ENCODE measurements at regions not wholly inside any gene's neighbourhood (a gene's known extent, or its start where the extent isn't known, plus 50 kb on each side); places are given as distances from the start of the nearest gene placed in this dataset.

DNA sequence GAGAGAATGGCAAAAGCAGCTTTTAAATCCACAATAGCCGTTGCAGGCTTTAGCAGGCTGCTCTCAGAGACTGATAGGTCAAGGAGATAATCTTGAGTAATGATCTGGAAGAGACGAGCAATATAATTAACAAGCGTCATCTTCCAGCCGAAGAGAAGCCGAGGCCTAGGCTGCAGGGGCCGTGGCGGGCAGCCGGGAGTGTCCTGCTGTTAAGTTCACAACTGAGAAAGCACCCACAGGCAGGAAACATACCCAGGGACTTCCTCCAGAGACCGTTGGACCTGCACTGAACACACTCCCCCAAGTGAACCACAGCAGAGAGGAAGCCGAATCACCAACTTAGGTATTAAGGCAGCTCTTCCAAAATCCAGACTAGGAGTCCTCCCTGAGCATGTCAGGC, 182.3 kb downstream of the IRX2 start:
- no peak overlapping the region for H3K27ac Mint-ChIP-seq
- no peak for ATAC-seq
- Histone ChIP-seq H3F3A (replicated peaks; ENCODE audit: low read depth) (no peaks in the 10 kb centered on the region), H4K20me1 (replicated peaks; ENCODE audit: insufficient read depth) (no peaks in the 10 kb centered on the region), H3K27me3 (ENCODE audit: insufficient read depth) (no peaks in the 10 kb centered on the region), H3K9me2 (ENCODE audit: insufficient read depth) (no peaks in the 10 kb centered on the region), H2AFZ (no peak overlapping the region), H3K4me2 (no peak overlapping the region), H3K27ac (ENCODE audit: low read depth) (no peak overlapping the region), H3K36me3 (ENCODE audit: insufficient read depth) (no peaks in the 10 kb centered on the region), H3K4me1 (ENCODE audit: insufficient read depth) (no peaks in the 10 kb centered on the region), H3K4me3 (no peak overlapping the region), H3K79me2 (replicated peaks; ENCODE audit: insufficient read depth) (no peaks in the 10 kb centered on the region)
- H3K4me1 Mint-ChIP-seq = peaks cover 22% of the 10 kb centered on the region
- DNase-seq (ENCODE audit: low spot score) = no peak
- peaks cover 4% of the 10 kb centered on the region for H3K27me3 Mint-ChIP-seq (ENCODE audit: insufficient read depth, low read depth, poor library complexity)
- TF ChIP-seq CREB1 (CRISPR knock-in tag; IDR thresholded peaks at IDR 0.05; ENCODE audit: low read depth) (no peak), REST (IDR thresholded peaks at IDR 0.05; ENCODE audit: unreplicated experiment) (no peak), ZNF331 (CRISPR knock-in tag; IDR thresholded peaks at IDR 0.05; ENCODE audit: low read depth) (no peak), ZNF114 (CRISPR knock-in tag; IDR thresholded peaks at IDR 0.05) (no peak), CTCF (conservative IDR thresholded peaks at IDR 0.05; ENCODE audit: low read depth in 2 of 2) (no peak), EZH2 (IDR thresholded peaks at IDR 0.05; ENCODE audit: low read depth, unreplicated experiment) (no peak), STAT1 (IDR thresholded peaks at IDR 0.05; ENCODE audit: unreplicated experiment) (no peak), NANOG (IDR thresholded peaks at IDR 0.05; ENCODE audit: borderline replicate concordance) (no peak), POLR2AphosphoS5 (IDR thresholded peaks at IDR 0.05; ENCODE audit: low read depth) (no peak), EZH2phosphoT487 (IDR thresholded peaks at IDR 0.05; ENCODE audit: unreplicated experiment) (no peak), JUNB (IDR thresholded peaks at IDR 0.05; ENCODE audit: unreplicated experiment) (no peak)
- TF ChIP-seq, protein P1, sequence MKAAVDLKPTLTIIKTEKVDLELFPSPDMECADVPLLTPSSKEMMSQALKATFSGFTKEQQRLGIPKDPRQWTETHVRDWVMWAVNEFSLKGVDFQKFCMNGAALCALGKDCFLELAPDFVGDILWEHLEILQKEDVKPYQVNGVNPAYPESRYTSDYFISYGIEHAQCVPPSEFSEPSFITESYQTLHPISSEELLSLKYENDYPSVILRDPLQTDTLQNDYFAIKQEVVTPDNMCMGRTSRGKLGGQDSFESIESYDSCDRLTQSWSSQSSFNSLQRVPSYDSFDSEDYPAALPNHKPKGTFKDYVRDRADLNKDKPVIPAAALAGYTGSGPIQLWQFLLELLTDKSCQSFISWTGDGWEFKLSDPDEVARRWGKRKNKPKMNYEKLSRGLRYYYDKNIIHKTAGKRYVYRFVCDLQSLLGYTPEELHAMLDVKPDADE (IDR thresholded peaks at IDR 0.05) = no peak
- TF ChIP-seq, protein P2, sequence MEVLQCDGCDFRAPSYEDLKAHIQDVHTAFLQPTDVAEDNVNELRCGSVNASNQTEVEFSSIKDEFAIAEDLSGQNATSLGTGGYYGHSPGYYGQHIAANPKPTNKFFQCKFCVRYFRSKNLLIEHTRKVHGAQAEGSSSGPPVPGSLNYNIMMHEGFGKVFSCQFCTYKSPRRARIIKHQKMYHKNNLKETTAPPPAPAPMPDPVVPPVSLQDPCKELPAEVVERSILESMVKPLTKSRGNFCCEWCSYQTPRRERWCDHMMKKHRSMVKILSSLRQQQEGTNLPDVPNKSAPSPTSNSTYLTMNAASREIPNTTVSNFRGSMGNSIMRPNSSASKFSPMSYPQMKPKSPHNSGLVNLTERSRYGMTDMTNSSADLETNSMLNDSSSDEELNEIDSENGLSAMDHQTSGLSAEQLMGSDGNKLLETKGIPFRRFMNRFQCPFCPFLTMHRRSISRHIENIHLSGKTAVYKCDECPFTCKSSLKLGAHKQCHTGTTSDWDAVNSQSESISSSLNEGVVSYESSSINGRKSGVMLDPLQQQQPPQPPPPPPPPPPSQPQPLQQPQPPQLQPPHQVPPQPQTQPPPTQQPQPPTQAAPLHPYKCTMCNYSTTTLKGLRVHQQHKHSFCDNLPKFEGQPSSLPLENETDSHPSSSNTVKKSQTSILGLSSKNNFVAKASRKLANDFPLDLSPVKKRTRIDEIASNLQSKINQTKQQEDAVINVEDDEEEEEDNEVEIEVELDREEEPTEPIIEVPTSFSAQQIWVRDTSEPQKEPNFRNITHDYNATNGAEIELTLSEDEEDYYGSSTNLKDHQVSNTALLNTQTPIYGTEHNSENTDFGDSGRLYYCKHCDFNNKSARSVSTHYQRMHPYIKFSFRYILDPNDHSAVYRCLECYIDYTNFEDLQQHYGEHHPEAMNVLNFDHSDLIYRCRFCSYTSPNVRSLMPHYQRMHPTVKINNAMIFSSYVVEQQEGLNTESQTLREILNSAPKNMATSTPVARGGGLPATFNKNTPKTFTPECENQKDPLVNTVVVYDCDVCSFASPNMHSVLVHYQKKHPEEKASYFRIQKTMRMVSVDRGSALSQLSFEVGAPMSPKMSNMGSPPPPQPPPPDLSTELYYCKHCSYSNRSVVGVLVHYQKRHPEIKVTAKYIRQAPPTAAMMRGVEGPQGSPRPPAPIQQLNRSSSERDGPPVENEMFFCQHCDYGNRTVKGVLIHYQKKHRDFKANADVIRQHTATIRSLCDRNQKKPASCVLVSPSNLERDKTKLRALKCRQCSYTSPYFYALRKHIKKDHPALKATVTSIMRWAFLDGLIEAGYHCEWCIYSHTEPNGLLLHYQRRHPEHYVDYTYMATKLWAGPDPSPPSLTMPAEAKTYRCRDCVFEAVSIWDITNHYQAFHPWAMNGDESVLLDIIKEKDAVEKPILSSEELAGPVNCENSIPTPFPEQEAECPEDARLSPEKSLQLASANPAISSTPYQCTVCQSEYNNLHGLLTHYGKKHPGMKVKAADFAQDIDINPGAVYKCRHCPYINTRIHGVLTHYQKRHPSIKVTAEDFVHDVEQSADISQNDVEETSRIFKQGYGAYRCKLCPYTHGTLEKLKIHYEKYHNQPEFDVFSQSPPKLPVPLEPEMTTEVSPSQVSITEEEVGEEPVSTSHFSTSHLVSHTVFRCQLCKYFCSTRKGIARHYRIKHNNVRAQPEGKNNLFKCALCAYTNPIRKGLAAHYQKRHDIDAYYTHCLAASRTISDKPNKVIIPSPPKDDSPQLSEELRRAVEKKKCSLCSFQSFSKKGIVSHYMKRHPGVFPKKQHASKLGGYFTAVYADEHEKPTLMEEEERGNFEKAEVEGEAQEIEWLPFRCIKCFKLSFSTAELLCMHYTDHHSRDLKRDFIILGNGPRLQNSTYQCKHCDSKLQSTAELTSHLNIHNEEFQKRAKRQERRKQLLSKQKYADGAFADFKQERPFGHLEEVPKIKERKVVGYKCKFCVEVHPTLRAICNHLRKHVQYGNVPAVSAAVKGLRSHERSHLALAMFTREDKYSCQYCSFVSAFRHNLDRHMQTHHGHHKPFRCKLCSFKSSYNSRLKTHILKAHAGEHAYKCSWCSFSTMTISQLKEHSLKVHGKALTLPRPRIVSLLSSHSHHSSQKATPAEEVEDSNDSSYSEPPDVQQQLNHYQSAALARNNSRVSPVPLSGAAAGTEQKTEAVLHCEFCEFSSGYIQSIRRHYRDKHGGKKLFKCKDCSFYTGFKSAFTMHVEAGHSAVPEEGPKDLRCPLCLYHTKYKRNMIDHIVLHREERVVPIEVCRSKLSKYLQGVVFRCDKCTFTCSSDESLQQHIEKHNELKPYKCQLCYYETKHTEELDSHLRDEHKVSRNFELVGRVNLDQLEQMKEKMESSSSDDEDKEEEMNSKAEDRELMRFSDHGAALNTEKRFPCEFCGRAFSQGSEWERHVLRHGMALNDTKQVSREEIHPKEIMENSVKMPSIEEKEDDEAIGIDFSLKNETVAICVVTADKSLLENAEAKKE (CRISPR knock-in tag; IDR thresholded peaks at IDR 0.05) = no peak
- peaks cover 2% of the 10 kb centered on the region; the same call in 1 of the 3 replicates for H3K36me3 Mint-ChIP-seq (ENCODE audit: low read depth)
- no peak overlapping the region for H3K4me3 Mint-ChIP-seq
- peaks cover 6% of the 10 kb centered on the region for H3K9me3 Mint-ChIP-seq

Measured in GM23338 (cell line).